Mesenchymal stem cell (in vitro differentiated cells and primary cell): ENCODE measurements at regions not wholly inside any gene's neighbourhood (a gene's known extent, or its start where the extent isn't known, plus 50 kb on each side); places are given as distances from the start of the nearest gene placed in this dataset.
A peak's percentile ranks its signal among the peaks of the same experiment; 100 is the strongest.

ENCODE experiments used
- DNase-seq: peaks from one replicate; pipeline ENCODE4 v3.0.0-alpha.2; 2013
- H2AFZ ChIP-seq: one replicate; pipeline ENCODE4 v1.6.1; 2013; ENCODE audit warnings: low read depth, mild to moderate bottlenecking, control low read depth, inconsistent platforms, low read length, moderate library complexity
- H2AK5ac ChIP-seq: 2 replicates; pipeline ENCODE4 v1.6.1; 2013; ENCODE audit warnings: low read length, moderate library complexity, mild to moderate bottlenecking, inconsistent platforms; ENCODE audit not compliant: severe bottlenecking
- H2BK120ac ChIP-seq: one replicate; pipeline ENCODE4 v1.6.1; 2013; ENCODE audit warnings: low read depth, mild to moderate bottlenecking, inconsistent platforms, low read length, moderate library complexity
- H2BK12ac ChIP-seq, 2 experiments: one replicate each; pipeline ENCODE4 v1.6.1; 2013; ENCODE audit warnings: inconsistent platforms in 2 of 2, low read length in 2 of 2, mild to moderate bottlenecking in 2 of 2, moderate library complexity in 2 of 2, control low read depth in 1 of 2
- H2BK15ac ChIP-seq: one replicate; pipeline ENCODE4 v1.6.1; 2013; ENCODE audit warnings: mild to moderate bottlenecking, low read depth, inconsistent platforms; ENCODE audit not compliant: poor library complexity, severe bottlenecking
- H2BK5ac ChIP-seq: 2 replicates; pipeline ENCODE4 v1.6.1; 2013; ENCODE audit warnings: low read depth, mild to moderate bottlenecking, low read length, control low read depth, inconsistent platforms; ENCODE audit not compliant: poor library complexity, severe bottlenecking
- H3K14ac ChIP-seq, 2 experiments: one replicate each; pipeline ENCODE4 v1.6.1; 2013; ENCODE audit warnings: inconsistent platforms in 2 of 2, low read length in 2 of 2, control low read depth in 1 of 2, mild to moderate bottlenecking in 1 of 2, moderate library complexity in 1 of 2
- H3K18ac ChIP-seq, 2 experiments: one replicate each; pipeline ENCODE4 v1.6.1; 2013; ENCODE audit warnings: inconsistent platforms in 2 of 2, low read length in 2 of 2, control low read depth in 1 of 2, low read depth in 1 of 2, mild to moderate bottlenecking in 1 of 2
- H3K23ac ChIP-seq, 2 experiments: one replicate each; pipeline ENCODE4 v1.6.1; 2013; ENCODE audit warnings: inconsistent platforms in 2 of 2, low read length in 2 of 2, mild to moderate bottlenecking in 2 of 2, moderate library complexity in 2 of 2, control low read depth in 1 of 2
- H3K27ac ChIP-seq: 2 replicates; pipeline ENCODE4 v1.5.1; 2013; ENCODE audit warnings: mild to moderate bottlenecking, moderate library complexity, low read length, control low read depth, inconsistent platforms; ENCODE audit not compliant: poor library complexity, severe bottlenecking
- H3K27me3 ChIP-seq, 2 experiments: 2 replicates each; pipeline versions ENCODE4 v1.6.1 to v1.7.0; 2013; ENCODE audit warnings: low read length in 2 of 2, mild to moderate bottlenecking in 2 of 2, moderate library complexity in 2 of 2, control low read depth in 1 of 2, inconsistent platforms in 1 of 2; ENCODE audit not compliant: control insufficient read depth in 1 of 2, insufficient read depth in 1 of 2
- H3K36me3 ChIP-seq, 2 experiments: 2 replicates each; pipeline versions ENCODE4 v1.6.1 to v1.7.0; 2013; ENCODE audit warnings: low read length in 2 of 2, control low read depth in 1 of 2, inconsistent platforms in 1 of 2, low read depth in 1 of 2, mild to moderate bottlenecking in 1 of 2; ENCODE audit not compliant: insufficient read depth in 2 of 2, control insufficient read depth in 1 of 2
- H3K4ac ChIP-seq, 2 experiments: one replicate each; pipeline ENCODE4 v1.6.1; 2013; ENCODE audit warnings: inconsistent platforms in 2 of 2, low read length in 2 of 2, mild to moderate bottlenecking in 2 of 2, moderate library complexity in 2 of 2, control low read depth in 1 of 2, low read depth in 1 of 2
- H3K4me1 ChIP-seq: 2 replicates; pipeline ENCODE4 v1.6.1; 2013; ENCODE audit warnings: low read depth, low read length, control low read depth; ENCODE audit not compliant: control insufficient read depth, insufficient read depth
- H3K4me2 ChIP-seq: 2 replicates; pipeline ENCODE4 v1.6.1; 2013; ENCODE audit warnings: low read length, mild to moderate bottlenecking, inconsistent platforms; ENCODE audit not compliant: poor library complexity, severe bottlenecking
- H3K4me3 ChIP-seq, 2 experiments: 2 replicates each; pipeline versions ENCODE4 v1.5.1 to v1.7.0; 2013; ENCODE audit warnings: low read length in 2 of 2, mild to moderate bottlenecking in 2 of 2, control low read depth in 1 of 2, low read depth in 1 of 2; ENCODE audit not compliant: insufficient read depth in 1 of 2
- H3K79me1 ChIP-seq: replicated peaks from 2 replicates; pipeline ENCODE4 v1.6.1; 2013; ENCODE audit warnings: mild to moderate bottlenecking, control low read depth, low read length, inconsistent platforms; ENCODE audit not compliant: poor library complexity, severe bottlenecking
- H3K9ac ChIP-seq: 2 replicates; pipeline ENCODE4 v1.7.0; 2013; ENCODE audit warnings: mild to moderate bottlenecking, low read length, moderate library complexity
- H3K9me3 ChIP-seq: 2 replicates; pipeline ENCODE4 v1.7.0; 2013; ENCODE audit warnings: mild to moderate bottlenecking, low read length; ENCODE audit not compliant: control insufficient read depth
- H4K8ac ChIP-seq: one replicate; pipeline ENCODE4 v1.6.1; 2013; ENCODE audit warnings: inconsistent platforms, mild to moderate bottlenecking, low read length, moderate library complexity
- H4K91ac ChIP-seq: one replicate; pipeline ENCODE4 v1.6.1; 2013; ENCODE audit warnings: mild to moderate bottlenecking, low read length, inconsistent platforms
- WGBS: methylation state at CpG from one replicate; pipeline ENCODE4 v1.1.7; 2013; ENCODE audit warnings: mixed read lengths; 5-methylcytosine and 5-hydroxymethylcytosine counted together

- H2BK5ac ChIP-seq: no peak overlapping the region
- no peak overlapping the region for H3K27ac ChIP-seq
- H2AK5ac ChIP-seq: no peak overlapping the region
- no peak overlapping the region for H2AFZ ChIP-seq
- H3K27me3 ChIP-seq: peaks cover 0 to 15% of the 10 kb centered on the region in 2 experiments
- no peak overlapping the region for H4K8ac ChIP-seq
- H3K36me3 ChIP-seq: no peaks in the 10 kb centered on the region
- no peak overlapping the region for H3K4me2 ChIP-seq
- no peak overlapping the region for H2BK15ac ChIP-seq
- H3K23ac ChIP-seq: no peak overlapping the region
- no peak overlapping the region for H2BK120ac ChIP-seq
- no peak overlapping the region for H3K9ac ChIP-seq
- H3K18ac ChIP-seq: no peak overlapping the region
- H3K79me1 ChIP-seq: no peaks in the 10 kb centered on the region
- H3K4ac ChIP-seq: no peak overlapping the region
- H3K4me3 ChIP-seq: no peak overlapping the region
- no peak overlapping the region for H2BK12ac ChIP-seq
- H3K9me3 ChIP-seq: no peaks in the 10 kb centered on the region
- H3K14ac ChIP-seq: no peak overlapping the region
- DNase-seq: no peak
- WGBS: 86% methylated on average over 2 of the region's 2 CpGs
- H3K4me1 ChIP-seq: no peaks in the 10 kb centered on the region
- H4K91ac ChIP-seq: no peak overlapping the region
Measured at GRCh38 chr10:3278771-3279170, 106.2 kb upstream of the PITRM1 start.

DNA sequence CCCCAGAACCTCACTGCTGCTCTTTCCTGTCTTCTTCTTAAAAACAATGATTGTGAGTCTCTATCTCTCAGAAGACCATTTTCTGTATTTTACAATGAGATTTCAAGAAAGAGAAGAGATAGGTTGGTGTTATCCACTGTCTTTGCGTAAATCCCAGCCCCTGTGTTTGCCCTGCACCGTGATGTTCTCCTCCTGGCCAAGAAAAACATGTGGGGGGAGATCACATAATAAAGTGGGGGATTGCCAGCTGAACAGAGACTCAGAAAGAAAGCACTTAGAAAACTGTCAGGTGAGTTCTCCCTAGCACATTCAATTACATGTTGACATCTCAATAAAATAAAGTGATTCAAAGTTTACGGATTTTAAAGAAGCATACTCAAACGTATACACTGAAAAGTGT is 105.0 kb upstream of the PITRM1 start:
- no peaks in the 10 kb centered on the region for H3K4me1 ChIP-seq
- H2BK5ac ChIP-seq: no peak overlapping the region
- 90% methylated on average over 2 of the region's 4 CpGs for WGBS
- H3K4me2 ChIP-seq: no peak overlapping the region
- no peak overlapping the region for H3K23ac ChIP-seq
- no peak overlapping the region for H4K8ac ChIP-seq
- no peak overlapping the region for H2AK5ac ChIP-seq
- H2BK120ac ChIP-seq: peak overlapping the region; percentile 19
- no peak for DNase-seq
- H3K4ac ChIP-seq: no peak overlapping the region
- no peaks in the 10 kb centered on the region for H3K36me3 ChIP-seq
- H3K9ac ChIP-seq: no peak overlapping the region
- no peaks in the 10 kb centered on the region for H3K9me3 ChIP-seq
- no peak overlapping the region for H3K14ac ChIP-seq
- H2BK12ac ChIP-seq: no peak overlapping the region
- no peak overlapping the region for H2BK15ac ChIP-seq
- no peak overlapping the region for H3K18ac ChIP-seq
- H3K4me3 ChIP-seq: no peak overlapping the region
- H3K27me3 ChIP-seq: peaks cover 0 to 17% of the 10 kb centered on the region in 2 experiments
- H2AFZ ChIP-seq: no peak overlapping the region
- no peak overlapping the region for H4K91ac ChIP-seq
- H3K79me1 ChIP-seq: no peaks in the 10 kb centered on the region
- H3K27ac ChIP-seq: no peak overlapping the region

- H3K4me3 ChIP-seq: no peak overlapping the region
- H3K27ac ChIP-seq: no peak overlapping the region
- H3K9me3 ChIP-seq: no peaks in the 10 kb centered on the region
- no peak overlapping the region for H3K4ac ChIP-seq
- H3K18ac ChIP-seq: no peak overlapping the region
- no peaks in the 10 kb centered on the region for H3K4me1 ChIP-seq
- DNase-seq: no peak
- no peak overlapping the region for H2BK5ac ChIP-seq
- H3K36me3 ChIP-seq: no peaks in the 10 kb centered on the region
- no peak overlapping the region for H2AK5ac ChIP-seq
- H4K8ac ChIP-seq: no peak overlapping the region
- H3K14ac ChIP-seq: no peak overlapping the region
- no peak overlapping the region for H3K23ac ChIP-seq
- H2BK120ac ChIP-seq: no peak overlapping the region
- 70% methylated on average over 7 of the region's 7 CpGs for WGBS
- no peak overlapping the region for H2AFZ ChIP-seq
- peaks cover 0 to 23% of the 10 kb centered on the region in 2 experiments for H3K27me3 ChIP-seq
- H4K91ac ChIP-seq: no peak overlapping the region
- H2BK12ac ChIP-seq: no peak overlapping the region
- H2BK15ac ChIP-seq: peak overlapping the region; percentile 3
- no peak overlapping the region for H3K9ac ChIP-seq
- no peaks in the 10 kb centered on the region for H3K79me1 ChIP-seq
- no peak overlapping the region for H3K4me2 ChIP-seq
Measured at GRCh38 chr10:3274414-3274813, 101.8 kb upstream of the PITRM1 start.

DNA sequence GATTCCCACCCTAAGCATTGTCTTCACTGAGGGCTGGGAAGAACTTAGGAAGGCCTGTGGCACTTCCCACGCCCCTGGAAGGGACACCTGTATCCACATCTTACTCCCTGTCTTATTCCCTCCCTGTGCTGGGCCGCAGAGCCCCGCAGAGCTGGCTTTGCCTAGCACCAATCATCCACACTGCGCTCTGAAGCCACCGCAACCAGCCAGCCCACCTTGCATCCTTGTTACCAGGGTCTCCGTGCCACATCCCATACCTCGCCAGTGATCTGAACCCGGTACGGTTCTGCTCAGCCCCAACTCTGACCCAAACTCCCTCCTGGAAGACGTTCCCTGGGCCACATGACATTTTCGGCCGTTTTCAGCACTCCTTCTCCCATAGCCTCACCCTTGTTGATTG is 101.4 kb upstream of the PITRM1 start:
- H3K4me1 ChIP-seq: no peaks in the 10 kb centered on the region
- H2AFZ ChIP-seq: no peak overlapping the region
- H2AK5ac ChIP-seq: no peak overlapping the region
- H3K27me3 ChIP-seq: peaks cover 0 to 23% of the 10 kb centered on the region in 2 experiments
- 90% methylated on average over 9 of the region's 12 CpGs for WGBS
- no peaks in the 10 kb centered on the region for H3K36me3 ChIP-seq
- H4K8ac ChIP-seq: no peak overlapping the region
- no peak overlapping the region for H3K18ac ChIP-seq
- no peak for DNase-seq
- no peak overlapping the region for H2BK12ac ChIP-seq
- no peak overlapping the region for H3K4ac ChIP-seq
- H4K91ac ChIP-seq: no peak overlapping the region
- no peak overlapping the region for H3K9ac ChIP-seq
- H2BK5ac ChIP-seq: no peak overlapping the region
- H2BK120ac ChIP-seq: no peak overlapping the region
- H2BK15ac ChIP-seq: no peak overlapping the region
- H3K79me1 ChIP-seq: no peaks in the 10 kb centered on the region
- no peak overlapping the region for H3K4me3 ChIP-seq
- H3K4me2 ChIP-seq: no peak overlapping the region
- no peak overlapping the region for H3K14ac ChIP-seq
- no peak overlapping the region for H3K23ac ChIP-seq
- no peaks in the 10 kb centered on the region for H3K9me3 ChIP-seq
- no peak overlapping the region for H3K27ac ChIP-seq
